ENCODE measurements at regions not wholly inside any gene's neighbourhood (a gene's known extent, or its start where the extent isn't known, plus 50 kb on each side); places are given as distances from the start of the nearest gene placed in this dataset.

DNA sequence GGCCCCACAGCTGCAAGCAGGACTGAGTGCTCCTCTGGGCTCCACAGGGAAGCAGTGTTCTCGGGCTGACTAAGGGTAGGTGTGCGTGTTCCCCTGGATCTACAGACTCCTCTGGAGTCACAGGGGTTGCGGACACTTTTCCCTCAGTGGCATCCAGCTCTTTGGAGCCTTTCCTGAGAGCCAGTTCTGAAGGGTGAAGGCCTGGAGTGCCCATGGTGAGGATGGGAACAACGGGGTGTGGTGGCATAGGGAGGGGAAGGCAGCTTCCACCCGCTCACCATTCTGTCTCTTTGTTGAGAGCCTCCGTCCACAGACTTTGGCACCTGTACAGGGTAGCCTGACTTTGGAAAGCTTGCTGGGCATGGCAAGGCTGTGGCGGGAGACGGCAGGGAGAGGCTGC, 104.1 kb upstream of the PCBD1 start:
- Histone ChIP-seq H4K91ac (ENCODE audit: insufficient read depth, low read depth, low read length) (no peak overlapping the region), H3K9ac (ENCODE audit: low read depth, low read length) (no peak overlapping the region), H3K14ac (replicated peaks; ENCODE audit: low read depth, low read length) (no peak overlapping the region), H3K79me1 (ENCODE audit: low read depth in 1 of 2, low read length in 2 of 2) (no peaks in the 10 kb centered on the region), H4K8ac (ENCODE audit: low read depth in 2 of 2, low read length in 2 of 2) (no peak overlapping the region), H2BK5ac (ENCODE audit: low read depth, low read length, poor library complexity, severe bottlenecking) (no peak overlapping the region), H3K4me2 (ENCODE audit: low read depth, low read length) (no peak overlapping the region), H3K4ac (ENCODE audit: low read depth, low read length) (no peak overlapping the region), H3K4me3 (ENCODE audit: insufficient read depth, low read depth, low read length) (no peak overlapping the region), H2BK120ac (ENCODE audit: low read depth, low read length) (no peak overlapping the region), H3K27ac (ENCODE audit: insufficient read depth, low read length) (no peak overlapping the region), H4K20me1 (ENCODE audit: insufficient read depth, low read length) (no peaks in the 10 kb centered on the region), H3K9me3 (ENCODE audit: control insufficient read depth, insufficient read depth, low read length) (no peaks in the 10 kb centered on the region), H3K36me3 (ENCODE audit: control insufficient read depth, insufficient read depth, low read length) (no peaks in the 10 kb centered on the region), H3K9me1 (ENCODE audit: insufficient read depth, low read length) (no peaks in the 10 kb centered on the region), H2BK15ac (ENCODE audit: low read depth, low read length) (no peak overlapping the region), H3K56ac (ENCODE audit: extremely low read depth, insufficient read depth, low read length) (no peak overlapping the region), H2AFZ (replicated peaks; ENCODE audit: low read length, poor library complexity) (no peak overlapping the region), H3K23ac (ENCODE audit: low read depth, low read length) (no peak overlapping the region), H4K5ac (ENCODE audit: low read depth, low read length) (no peak overlapping the region), H2AK5ac (ENCODE audit: low read depth, low read length) (no peak overlapping the region), H3K27me3 (ENCODE audit: control insufficient read depth, insufficient read depth, low read length) (peaks cover 34% of the 10 kb centered on the region), H2BK20ac (ENCODE audit: low read depth, low read length) (no peak overlapping the region), H2AK9ac (replicated peaks; ENCODE audit: low read depth, low read length, poor library complexity) (no peak overlapping the region), H3K4me1 (ENCODE audit: control insufficient read depth, insufficient read depth, low read length) (no peaks in the 10 kb centered on the region), H3K18ac (ENCODE audit: low read depth, low read length) (no peak overlapping the region)
- no TSS peak for BruUV-seq (replicated peaks)
- ATAC-seq (ENCODE audit: low read depth) (no peak), DNase-seq (no peak)
- TF ChIP-seq MXI1 (IDR thresholded peaks at IDR 0.05; ENCODE audit: borderline replicate concordance, low read depth, low read length) (no peak), FOS (IDR thresholded peaks at IDR 0.05; ENCODE audit: low read depth, low read length) (no peak), CEBPB (IDR thresholded peaks at IDR 0.05; ENCODE audit: low read depth, low read length) (no peak), RCOR1 (IDR thresholded peaks at IDR 0.05; ENCODE audit: insufficient replicate concordance, low read length) (no peak), NFE2L2 (IDR thresholded peaks at IDR 0.05; ENCODE audit: low read depth, low read length) (no peak), CHD1 (IDR thresholded peaks at IDR 0.05; ENCODE audit: low read depth, low read length) (no peak), SMC3 (IDR thresholded peaks at IDR 0.05; ENCODE audit: low read depth, low read length) (no peak), POLR2A (IDR thresholded peaks at IDR 0.05; ENCODE audit: low read depth, low read length) (no peak), RFX5 (IDR thresholded peaks at IDR 0.05; ENCODE audit: low read depth, low read length) (no peak), BHLHE40 (IDR thresholded peaks at IDR 0.05; ENCODE audit: low read depth, low read length) (no peak), RAD21 (IDR thresholded peaks at IDR 0.05; ENCODE audit: low read length) (no peak), MAZ (IDR thresholded peaks at IDR 0.05; ENCODE audit: borderline replicate concordance, low read depth, low read length) (no peak), MAFK (IDR thresholded peaks at IDR 0.05; ENCODE audit: low read depth, low read length) (no peak)
- TF ChIP-seq, protein P1, sequence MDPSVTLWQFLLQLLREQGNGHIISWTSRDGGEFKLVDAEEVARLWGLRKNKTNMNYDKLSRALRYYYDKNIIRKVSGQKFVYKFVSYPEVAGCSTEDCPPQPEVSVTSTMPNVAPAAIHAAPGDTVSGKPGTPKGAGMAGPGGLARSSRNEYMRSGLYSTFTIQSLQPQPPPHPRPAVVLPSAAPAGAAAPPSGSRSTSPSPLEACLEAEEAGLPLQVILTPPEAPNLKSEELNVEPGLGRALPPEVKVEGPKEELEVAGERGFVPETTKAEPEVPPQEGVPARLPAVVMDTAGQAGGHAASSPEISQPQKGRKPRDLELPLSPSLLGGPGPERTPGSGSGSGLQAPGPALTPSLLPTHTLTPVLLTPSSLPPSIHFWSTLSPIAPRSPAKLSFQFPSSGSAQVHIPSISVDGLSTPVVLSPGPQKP (IDR thresholded peaks at IDR 0.05; ENCODE audit: borderline replicate concordance, low read depth, low read length) = no peak
- TF ChIP-seq, protein P2, sequence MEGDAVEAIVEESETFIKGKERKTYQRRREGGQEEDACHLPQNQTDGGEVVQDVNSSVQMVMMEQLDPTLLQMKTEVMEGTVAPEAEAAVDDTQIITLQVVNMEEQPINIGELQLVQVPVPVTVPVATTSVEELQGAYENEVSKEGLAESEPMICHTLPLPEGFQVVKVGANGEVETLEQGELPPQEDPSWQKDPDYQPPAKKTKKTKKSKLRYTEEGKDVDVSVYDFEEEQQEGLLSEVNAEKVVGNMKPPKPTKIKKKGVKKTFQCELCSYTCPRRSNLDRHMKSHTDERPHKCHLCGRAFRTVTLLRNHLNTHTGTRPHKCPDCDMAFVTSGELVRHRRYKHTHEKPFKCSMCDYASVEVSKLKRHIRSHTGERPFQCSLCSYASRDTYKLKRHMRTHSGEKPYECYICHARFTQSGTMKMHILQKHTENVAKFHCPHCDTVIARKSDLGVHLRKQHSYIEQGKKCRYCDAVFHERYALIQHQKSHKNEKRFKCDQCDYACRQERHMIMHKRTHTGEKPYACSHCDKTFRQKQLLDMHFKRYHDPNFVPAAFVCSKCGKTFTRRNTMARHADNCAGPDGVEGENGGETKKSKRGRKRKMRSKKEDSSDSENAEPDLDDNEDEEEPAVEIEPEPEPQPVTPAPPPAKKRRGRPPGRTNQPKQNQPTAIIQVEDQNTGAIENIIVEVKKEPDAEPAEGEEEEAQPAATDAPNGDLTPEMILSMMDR (conservative IDR thresholded peaks at IDR 0.05; ENCODE audit: low read depth, low read length) = no peak
- TF ChIP-seq, protein P3, sequence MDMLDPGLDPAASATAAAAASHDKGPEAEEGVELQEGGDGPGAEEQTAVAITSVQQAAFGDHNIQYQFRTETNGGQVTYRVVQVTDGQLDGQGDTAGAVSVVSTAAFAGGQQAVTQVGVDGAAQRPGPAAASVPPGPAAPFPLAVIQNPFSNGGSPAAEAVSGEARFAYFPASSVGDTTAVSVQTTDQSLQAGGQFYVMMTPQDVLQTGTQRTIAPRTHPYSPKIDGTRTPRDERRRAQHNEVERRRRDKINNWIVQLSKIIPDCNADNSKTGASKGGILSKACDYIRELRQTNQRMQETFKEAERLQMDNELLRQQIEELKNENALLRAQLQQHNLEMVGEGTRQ (IDR thresholded peaks at IDR 0.05; ENCODE audit: low read depth, low read length) = no peak
- dilution Hi-C loops (cut with HindIII; ENCODE audit: low sequenced_read_pairs, unreplicated experiment) = no loop called here
- in situ Hi-C loops (cut with MboI; ENCODE audit: low sequenced_read_pairs) = no loop called here
- intact Hi-C loops (cut with micrococcal nuclease) = no loop called here
- 80% methylated on average over 1 of the region's 8 CpGs; no CpG with 5 or more reads in 1 of the 2 experiments for whole genome bisulfite sequencing, 2 experiments (ENCODE audit: extremely low coverage in 2 of 2, insufficient read length in 1 of 2)
- CTCF ChIA-PET = no interaction called here
- POLR2A ChIA-PET (ENCODE audit: unreplicated experiment) = no interaction called here

Data from IMR-90 (cell line).